Transverse colon (tissue), 4 donors: ENCODE measurements at regions not wholly inside any gene's neighbourhood (a gene's known extent, or its start where the extent isn't known, plus 50 kb on each side); places are given as distances from the start of the nearest gene placed in this dataset.

Source experiments
- DNase-seq: peaks from one replicate; pipeline ENCODE4 v3.0.0-alpha.2; 2019
- H3K27ac ChIP-seq, 4 donors: fragments of 200-600 bp; sonication (generic); 2 replicates each; pipeline ENCODE4 v1.5.1; 2016 to 2018; ENCODE audit warnings: inconsistent platforms in 4 of 4
- H3K27me3 ChIP-seq: fragments of 200-600 bp; sonication (generic); 2 replicates; pipeline ENCODE4 v1.5.1; 2017; ENCODE audit warnings: inconsistent platforms
- H3K36me3 ChIP-seq, 4 donors: fragments of 200-600 bp; sonication (generic); 2 replicates each; pipeline ENCODE4 v1.5.1; 2017 to 2019; ENCODE audit warnings: inconsistent platforms in 4 of 4
- H3K4me1 ChIP-seq, 4 donors: fragments of 200-600 bp; sonication (generic); 2 replicates each; pipeline ENCODE4 v1.5.1; 2017 to 2020; ENCODE audit warnings: inconsistent platforms in 4 of 4
- H3K4me3 ChIP-seq, 4 donors: fragments of 200-600 bp; sonication (generic); 1 replicate in 1 of 4; 2 replicates in 3 of 4; pipeline versions ENCODE4 v1.5.1 to v1.6.1; 2017 to 2019; ENCODE audit warnings: inconsistent platforms in 4 of 4
- H3K9me3 ChIP-seq, 2 donors: fragments of 200-600 bp; sonication (generic); 2 replicates each; pipeline ENCODE4 v1.5.1; 2017 to 2019; ENCODE audit warnings: inconsistent platforms in 2 of 2
- EP300 ChIP-seq: sonication (generic); formaldehyde crosslinking; IDR thresholded peaks from one replicate; pipeline ENCODE4 v1.6.1; 2017; ENCODE audit warnings: antibody characterized with exemption, low read depth
- POLR2A ChIP-seq: fragments of 450-650 bp; IDR thresholded peaks from one replicate; pipeline ENCODE4 v1.6.1; 2016; ENCODE audit warnings: antibody characterized with exemption, mild to moderate bottlenecking, moderate library complexity
- POLR2AphosphoS5 ChIP-seq, 3 donors: sonication (generic); formaldehyde crosslinking; IDR thresholded peaks; one replicate each; pipeline ENCODE4 v1.6.1; 2016; ENCODE audit warnings: antibody characterized with exemption in 3 of 3
- WGBS, 2 donors: methylation state at CpG; one replicate each; pipeline ENCODE4 v1.1.5; 2018; ENCODE audit warnings: low coverage in 1 of 2; 5-methylcytosine and 5-hydroxymethylcytosine counted together
- in situ Hi-C, 4 donors: fragments of 200-750 bp; cut with MboI; loops; one replicate each; pipeline versions ENCODE4 v1.15.0 to v1.15.1; 2017; ENCODE audit warnings: low sequenced_read_pairs in 3 of 4, low pct_ligation_motif_present in 1 of 4, low pct_unique_long_range_greater_than_20kb in 1 of 4
- intact Hi-C: fragments of 100-400 bp; cut with DNase I; formaldehyde crosslinking; loops from one replicate; pipeline ENCODE4 v1.15.1; 2023; ENCODE audit warnings: low total_unique reads
- TF ChIP-seq, protein P1 (sequence below), 5 experiments: fragments of 200-600 bp in 3 of 5; fragments of 450-650 bp in 2 of 5; sonication (generic) in 3 of 5; IDR thresholded peaks; 1 replicate in 2 of 5; 2 replicates in 3 of 5; pipeline ENCODE4 v1.5.1; 2016 to 2017; ENCODE audit warnings: antibody characterized with exemption in 5 of 5, inconsistent platforms in 3 of 5, mild to moderate bottlenecking in 2 of 5, moderate library complexity in 1 of 5

DNA sequence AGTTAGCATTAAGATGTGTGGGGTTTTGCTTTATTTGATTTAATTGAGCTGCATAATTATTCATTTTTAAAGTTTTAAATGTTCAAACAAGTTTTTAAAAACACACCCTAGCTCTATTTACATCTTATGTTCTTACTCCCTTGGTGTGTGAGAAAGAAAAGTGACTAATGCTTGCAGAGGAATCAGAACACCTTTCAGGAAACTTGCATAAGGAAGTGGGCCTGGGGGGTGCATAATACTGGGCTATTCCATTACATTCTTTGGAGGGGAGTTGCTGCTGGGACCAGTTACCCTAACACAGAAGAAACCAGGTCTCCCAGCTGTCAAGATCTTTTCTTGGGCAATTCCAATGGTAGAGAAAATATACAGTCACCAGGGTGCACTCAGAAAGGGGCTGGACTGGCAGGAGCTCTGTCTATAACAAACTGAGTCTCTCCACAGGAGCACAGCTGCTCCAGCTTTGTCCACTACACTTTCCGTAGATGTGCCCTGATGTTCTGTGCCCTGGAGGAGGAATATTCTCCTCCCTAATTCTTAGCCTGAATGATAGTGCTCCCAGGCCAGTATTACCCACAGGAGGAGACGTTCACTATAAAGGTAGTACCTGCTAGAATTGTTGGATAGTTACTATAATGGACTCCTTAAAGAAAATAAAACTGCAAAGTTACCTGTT, 304.2 kb downstream of the CDC14C start:
- H3K36me3 ChIP-seq, result no peaks in the 10 kb centered on the region
- in situ Hi-C loops (no loop called here), intact Hi-C loops (no loop called here)
- DNase-seq, result no peak
- no peak overlapping the region for H3K4me3 ChIP-seq
- no peak overlapping the region for H3K27ac ChIP-seq
- H3K9me3 ChIP-seq, result no peaks in the 10 kb centered on the region
- TF ChIP-seq POLR2AphosphoS5 (IDR thresholded peaks at IDR 0.05) (no peak), EP300 (no peak), POLR2A (no peak)
- TF ChIP-seq, protein P1, sequence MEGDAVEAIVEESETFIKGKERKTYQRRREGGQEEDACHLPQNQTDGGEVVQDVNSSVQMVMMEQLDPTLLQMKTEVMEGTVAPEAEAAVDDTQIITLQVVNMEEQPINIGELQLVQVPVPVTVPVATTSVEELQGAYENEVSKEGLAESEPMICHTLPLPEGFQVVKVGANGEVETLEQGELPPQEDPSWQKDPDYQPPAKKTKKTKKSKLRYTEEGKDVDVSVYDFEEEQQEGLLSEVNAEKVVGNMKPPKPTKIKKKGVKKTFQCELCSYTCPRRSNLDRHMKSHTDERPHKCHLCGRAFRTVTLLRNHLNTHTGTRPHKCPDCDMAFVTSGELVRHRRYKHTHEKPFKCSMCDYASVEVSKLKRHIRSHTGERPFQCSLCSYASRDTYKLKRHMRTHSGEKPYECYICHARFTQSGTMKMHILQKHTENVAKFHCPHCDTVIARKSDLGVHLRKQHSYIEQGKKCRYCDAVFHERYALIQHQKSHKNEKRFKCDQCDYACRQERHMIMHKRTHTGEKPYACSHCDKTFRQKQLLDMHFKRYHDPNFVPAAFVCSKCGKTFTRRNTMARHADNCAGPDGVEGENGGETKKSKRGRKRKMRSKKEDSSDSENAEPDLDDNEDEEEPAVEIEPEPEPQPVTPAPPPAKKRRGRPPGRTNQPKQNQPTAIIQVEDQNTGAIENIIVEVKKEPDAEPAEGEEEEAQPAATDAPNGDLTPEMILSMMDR (IDR thresholded peaks at IDR 0.05), result no peak
- 57 to 80% methylated on average over 1 to 2 of the region's 2 CpGs for WGBS, 2 donors
- no peaks in the 10 kb centered on the region for H3K4me1 ChIP-seq
- H3K27me3 ChIP-seq, result no peaks in the 10 kb centered on the region

GRCh38 chr7:49229246-49229645, 304.9 kb downstream of the CDC14C start:
- in situ Hi-C loops, result no loop called here
- H3K9me3 ChIP-seq, result no peaks in the 10 kb centered on the region
- intact Hi-C loops, result no loop called here
- no peak overlapping the region for H3K27ac ChIP-seq
- no peaks in the 10 kb centered on the region for H3K27me3 ChIP-seq
- H3K4me1 ChIP-seq, result no peaks in the 10 kb centered on the region
- no peaks in the 10 kb centered on the region for H3K36me3 ChIP-seq
- 61 to 85% methylated on average over 3 to 6 of the region's 6 CpGs for WGBS, 2 donors
- DNase-seq, result no peak
- TF ChIP-seq, protein P1 (IDR thresholded peaks at IDR 0.05), result no peak
- no peak for TF ChIP-seq POLR2A
- no peak for TF ChIP-seq EP300
- no peak for TF ChIP-seq POLR2AphosphoS5 (IDR thresholded peaks at IDR 0.05)
- H3K4me3 ChIP-seq, result no peak overlapping the region

DNA sequence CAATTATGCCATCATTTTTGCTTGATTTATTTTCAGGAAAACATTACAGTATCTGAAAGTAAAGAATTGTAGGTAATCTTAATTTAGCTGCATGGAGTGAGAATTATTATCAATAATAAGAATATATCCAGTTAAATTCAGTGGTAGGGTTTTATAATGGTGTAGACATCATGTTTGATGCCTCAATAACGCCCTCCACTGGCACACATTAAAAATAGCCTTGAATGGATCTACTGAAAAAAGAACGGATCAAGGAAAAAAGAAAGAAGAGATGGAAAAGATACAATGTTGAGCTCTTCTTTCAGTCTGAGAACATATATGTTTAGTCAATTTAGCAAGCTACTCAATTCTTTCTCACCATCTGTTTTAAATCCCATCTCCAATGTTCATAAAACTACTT, 319.2 kb downstream of the CDC14C start:
- 29 to 37% methylated on average over 2 of the region's 2 CpGs for WGBS, 2 donors
- DNase-seq, result no peak
- no peaks in the 10 kb centered on the region for H3K36me3 ChIP-seq
- H3K27me3 ChIP-seq, result no peaks in the 10 kb centered on the region
- no peak overlapping the region for H3K4me3 ChIP-seq
- H3K9me3 ChIP-seq, result no peaks in the 10 kb centered on the region
- H3K27ac ChIP-seq, result no peak overlapping the region
- no peaks in the 10 kb centered on the region for H3K4me1 ChIP-seq
- in situ Hi-C loops (no loop called here), intact Hi-C loops (no loop called here)
- TF ChIP-seq, protein P1 (IDR thresholded peaks at IDR 0.05), result no peak
- TF ChIP-seq POLR2AphosphoS5 (IDR thresholded peaks at IDR 0.05) (no peak), EP300 (no peak), POLR2A (no peak)

- TF ChIP-seq POLR2A, result no peak
- no peak for TF ChIP-seq EP300
- TF ChIP-seq POLR2AphosphoS5 (IDR thresholded peaks at IDR 0.05), result no peak
- TF ChIP-seq, protein P1 (IDR thresholded peaks at IDR 0.05), result no peak
- Histone ChIP-seq H3K4me1 (no peaks in the 10 kb centered on the region), H3K36me3 (no peaks in the 10 kb centered on the region), H3K9me3 (no peaks in the 10 kb centered on the region), H3K27me3 (no peaks in the 10 kb centered on the region), H3K4me3 (no peak overlapping the region), H3K27ac (no peak overlapping the region)
- intact Hi-C loops, result no loop called here
- in situ Hi-C loops, result no loop called here
- DNase-seq, result no peak
- 4% methylated on average over 1 of the region's 1 CpG; no CpG with 5 or more reads in 1 of the 2 donors for WGBS, 2 donors
These were observed 320.2 kb downstream of the CDC14C start for GRCh38 chr7:49244543-49244942.
